ENCODE measurements at regions not wholly inside any gene's neighbourhood (a gene's known extent, or its start where the extent isn't known, plus 50 kb on each side); places are given as distances from the start of the nearest gene placed in this dataset.
"Not testable (repeated sequence)": the region's sequence is repeated elsewhere in the genome, so short reads cannot be mapped to it uniquely, and the experiment has no call there.

DNA sequence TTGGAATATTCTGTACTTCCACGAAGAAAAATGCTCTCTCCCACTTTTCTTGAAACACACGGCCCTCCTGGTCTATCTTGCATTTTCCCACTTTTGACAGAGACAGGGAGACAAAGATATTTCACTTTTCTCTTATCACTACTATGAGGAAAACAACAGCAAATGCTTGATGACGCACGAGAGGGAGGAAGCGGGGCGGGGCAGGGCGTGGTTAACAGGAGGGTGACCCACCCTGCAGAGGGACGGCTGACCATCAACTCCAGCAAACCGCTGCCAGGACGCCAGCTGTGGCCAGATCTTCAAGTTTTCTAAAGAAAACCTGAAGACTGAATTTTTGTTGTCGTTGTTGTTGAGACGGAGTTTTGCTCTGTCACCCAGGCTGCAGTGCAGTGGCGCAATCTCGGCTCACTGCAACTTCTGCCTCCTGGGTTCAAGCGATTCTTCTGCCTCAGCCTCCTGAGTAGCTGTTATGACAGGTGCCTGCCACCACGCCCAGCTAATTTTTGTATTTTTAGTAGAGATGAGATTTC is 63.8 kb downstream of the NSUN5 start:
- DNase-seq (ENCODE audit: low read depth, low spot score); POLR2A ChIA-PET; CTCF ChIA-PET; H3K4me3 ChIP-seq (ENCODE audit: low read depth, low read length): not testable (repeated sequence)

DNA sequence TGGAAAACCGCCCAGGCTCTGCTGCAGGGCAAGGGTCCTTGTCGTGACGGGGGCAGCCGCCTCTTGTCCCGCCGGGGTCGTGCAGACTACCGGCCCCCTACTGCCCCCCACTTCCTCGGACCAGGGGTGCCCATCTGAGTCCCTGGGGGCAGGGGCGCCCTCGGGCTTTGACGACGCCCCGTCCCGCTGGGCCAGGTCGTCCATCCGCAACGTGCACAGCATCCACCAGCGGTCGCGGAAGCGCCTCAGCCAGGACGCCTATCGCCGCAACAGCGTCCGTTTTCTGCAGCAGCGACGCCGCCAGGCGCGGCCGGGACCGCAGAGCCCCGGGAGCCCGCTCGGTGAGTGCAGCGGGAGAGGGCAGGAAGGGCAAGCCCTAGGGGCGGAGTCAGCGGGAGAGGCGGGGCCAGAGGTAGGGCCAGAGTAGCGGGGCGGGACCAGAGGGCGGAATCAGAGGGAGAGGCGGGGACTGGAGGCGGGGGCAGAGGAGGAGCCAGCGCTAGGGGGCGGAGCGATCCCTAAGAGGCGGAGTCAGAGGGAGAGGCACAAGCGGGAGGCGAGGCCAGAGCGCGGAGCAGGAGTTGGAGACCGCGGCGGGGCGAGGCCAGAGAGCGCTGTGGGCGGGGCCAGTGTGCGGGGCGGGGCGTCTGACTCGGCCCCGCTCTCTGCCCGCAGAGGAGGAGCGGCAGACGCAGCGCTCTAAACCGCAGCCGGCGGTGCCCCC is 73.5 kb downstream of the NSUN5 start:
- peak overlapping the region; percentile 49 for H3K4me3 ChIP-seq (ENCODE audit: low read depth, low read length)
- DNase-seq (ENCODE audit: low read depth, low spot score); CTCF ChIA-PET; POLR2A ChIA-PET: not testable (repeated sequence)

DNA sequence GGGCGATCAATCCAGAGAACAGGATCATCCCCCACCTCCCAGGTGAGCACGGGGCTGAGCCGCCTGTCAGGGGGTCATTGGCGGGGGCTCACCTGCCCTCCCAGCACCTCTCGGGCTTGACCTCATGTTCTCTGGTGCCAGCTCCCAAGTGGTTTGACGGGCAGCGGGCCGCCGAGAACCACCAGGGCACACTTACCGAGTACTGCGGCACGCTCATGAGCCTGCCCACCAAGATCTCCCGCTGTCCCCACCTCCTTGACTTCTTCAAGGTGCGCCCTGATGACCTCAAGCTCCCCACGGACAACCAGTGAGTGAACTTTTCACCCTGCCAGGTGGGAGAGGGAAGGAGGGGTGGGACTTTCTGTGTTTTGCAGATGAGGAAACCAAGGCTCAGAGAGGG is 82.9 kb downstream of the NSUN5 start:
- H3K4me3 ChIP-seq (ENCODE audit: low read depth, low read length); DNase-seq (ENCODE audit: low read depth, low spot score); CTCF ChIA-PET; POLR2A ChIA-PET: not testable (repeated sequence)

DNA sequence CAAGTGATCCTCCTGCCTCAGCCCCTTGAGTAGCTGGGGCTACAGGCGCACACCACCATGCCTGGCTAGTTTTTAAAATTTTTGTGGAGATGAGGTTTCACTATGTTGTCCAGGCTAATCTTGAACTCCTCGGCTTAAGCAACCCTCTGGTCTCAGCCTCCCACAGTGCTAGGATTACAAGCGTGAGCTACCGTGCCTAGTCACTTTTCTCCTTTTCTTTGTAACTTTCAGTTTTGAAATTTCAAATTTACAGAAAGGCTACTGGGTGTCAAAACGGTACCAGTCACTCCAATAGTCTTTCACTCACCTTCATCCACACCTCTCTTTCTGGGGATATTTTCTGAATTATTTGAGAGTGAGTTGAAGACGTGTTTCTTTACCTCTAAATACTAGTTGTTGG is 86.9 kb downstream of the NSUN5 start:
- CTCF ChIA-PET; POLR2A ChIA-PET; DNase-seq (ENCODE audit: low read depth, low spot score); H3K4me3 ChIP-seq (ENCODE audit: low read depth, low read length): not testable (repeated sequence)

DNA sequence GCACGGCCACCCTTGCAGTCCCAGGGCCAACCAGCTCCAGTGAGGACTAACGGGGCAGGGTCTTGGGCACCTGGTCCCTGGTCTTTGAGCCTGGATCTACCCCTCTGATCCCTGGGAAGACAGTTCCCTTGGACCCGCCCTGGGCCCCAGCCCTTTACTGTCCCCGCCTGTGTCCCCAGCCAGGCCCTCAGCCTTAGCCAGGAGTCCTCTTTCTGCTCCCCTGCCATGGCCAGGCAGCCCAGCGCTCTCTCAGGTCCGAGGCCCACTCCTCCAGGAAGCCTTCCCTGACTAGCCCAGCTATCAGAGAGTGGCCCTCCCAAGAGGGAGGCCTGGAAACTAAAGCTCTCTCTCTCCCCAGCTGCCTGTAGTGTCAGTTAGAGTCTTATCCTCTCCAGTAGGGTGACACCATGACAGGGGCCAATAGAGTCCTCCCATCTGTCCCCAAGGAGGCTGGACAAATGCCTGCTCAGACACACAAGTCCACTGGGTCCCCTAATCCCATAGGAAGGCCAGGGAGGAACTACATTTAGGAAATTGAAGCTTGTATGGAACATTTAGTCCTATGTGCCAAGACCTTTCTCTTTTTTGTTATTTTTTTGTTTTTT is 87.8 kb downstream of the NSUN5 start:
- H3K4me3 ChIP-seq (ENCODE audit: low read depth, low read length); CTCF ChIA-PET; DNase-seq (ENCODE audit: low read depth, low spot score); POLR2A ChIA-PET: not testable (repeated sequence)

DNA sequence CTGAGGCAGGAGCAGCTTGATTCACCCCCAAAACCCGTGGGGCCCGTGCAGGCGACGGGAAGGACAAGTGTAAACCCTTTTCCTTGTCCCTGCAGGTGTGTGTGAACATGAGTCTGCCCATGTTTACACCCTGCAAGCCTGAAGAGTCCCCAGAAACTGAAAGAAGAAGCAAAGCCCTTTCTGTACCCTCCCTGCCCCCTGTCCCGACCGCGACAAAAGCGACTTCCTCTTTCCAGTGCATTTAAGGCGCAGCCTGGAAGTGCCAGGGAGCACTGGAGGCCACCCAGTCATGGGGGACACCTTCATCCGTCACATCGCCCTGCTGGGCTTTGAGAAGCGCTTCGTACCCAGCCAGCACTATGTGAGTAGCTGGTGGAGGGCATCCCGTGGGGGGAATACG is 88.3 kb downstream of the NSUN5 start:
- DNase-seq (ENCODE audit: low read depth, low spot score); H3K4me3 ChIP-seq (ENCODE audit: low read depth, low read length); CTCF ChIA-PET; POLR2A ChIA-PET: not testable (repeated sequence)

DNA sequence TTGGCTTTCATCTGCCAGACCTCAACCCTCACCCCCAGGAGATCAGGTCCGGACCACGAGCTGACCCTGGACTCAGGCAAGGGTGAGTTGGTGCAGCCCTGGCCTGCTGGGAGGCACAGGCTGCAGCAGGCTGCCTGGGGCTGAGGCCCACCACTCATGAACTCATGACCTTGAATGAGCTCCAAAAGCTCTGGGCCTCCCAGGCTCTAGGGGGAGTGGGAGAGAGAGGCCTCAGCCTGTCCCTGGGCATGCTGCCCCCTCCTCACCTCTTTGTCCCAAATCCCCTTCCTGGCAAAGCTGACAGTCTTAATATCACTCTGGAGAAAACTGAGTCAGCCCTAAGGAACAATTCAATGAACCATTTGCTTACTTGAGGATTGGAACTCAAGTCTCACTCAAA is 89.8 kb downstream of the NSUN5 start:
- DNase-seq (ENCODE audit: low read depth, low spot score); CTCF ChIA-PET; POLR2A ChIA-PET; H3K4me3 ChIP-seq (ENCODE audit: low read depth, low read length): not testable (repeated sequence)

DNA sequence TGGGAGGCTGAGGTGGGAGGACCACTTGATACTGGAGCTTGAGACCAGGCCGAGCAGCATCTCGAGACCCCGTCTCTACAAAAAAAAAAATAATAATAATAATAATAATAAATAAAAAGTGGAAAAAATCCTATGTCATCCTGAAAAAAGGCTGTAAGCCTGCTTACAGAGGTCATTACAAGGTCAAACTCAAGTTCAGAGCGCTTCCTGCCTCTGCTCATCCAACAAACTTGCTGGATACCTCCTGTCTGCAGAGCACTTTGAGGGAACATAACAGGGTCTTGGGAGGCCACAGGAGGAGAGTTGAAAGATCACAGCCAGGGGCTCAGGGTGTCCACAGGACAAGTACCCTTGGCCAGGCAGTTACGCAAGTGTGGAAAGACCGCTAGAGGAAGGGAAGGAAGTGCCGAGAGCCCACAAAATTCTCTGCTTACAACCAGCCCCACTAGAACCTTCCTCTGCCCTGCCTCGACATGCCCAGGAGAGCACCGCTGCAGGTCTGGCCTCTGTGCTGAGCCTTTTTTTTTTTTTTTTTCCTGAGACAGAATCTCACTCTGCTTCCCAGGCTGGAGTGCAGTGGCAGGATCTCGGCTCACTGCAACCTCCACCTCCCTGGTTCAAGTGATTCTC is 92.5 kb downstream of the NSUN5 start:
- CTCF ChIA-PET; DNase-seq (ENCODE audit: low read depth, low spot score); H3K4me3 ChIP-seq (ENCODE audit: low read depth, low read length); POLR2A ChIA-PET: not testable (repeated sequence)

DNA sequence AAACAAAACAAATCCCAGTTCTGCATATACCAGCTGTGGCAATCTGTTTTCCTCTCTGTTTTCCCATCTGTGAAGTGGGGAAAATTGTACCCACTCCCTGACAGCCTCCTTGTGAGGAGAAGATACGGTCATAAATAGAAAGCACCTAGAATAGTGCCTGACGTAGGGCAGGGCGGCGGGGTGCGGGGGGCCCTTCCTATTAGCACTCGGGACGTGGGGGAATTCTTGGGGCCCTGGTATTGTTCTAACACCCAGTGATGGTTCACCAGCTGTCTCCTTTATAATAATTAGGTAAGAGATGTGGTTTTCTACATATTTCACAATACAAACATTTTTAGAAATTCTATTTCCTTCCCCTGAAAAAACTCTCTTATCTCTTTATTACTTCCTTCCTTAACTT is 93.4 kb downstream of the NSUN5 start:
- H3K4me3 ChIP-seq (ENCODE audit: low read depth, low read length); CTCF ChIA-PET; POLR2A ChIA-PET; DNase-seq (ENCODE audit: low read depth, low spot score): not testable (repeated sequence)

DNA sequence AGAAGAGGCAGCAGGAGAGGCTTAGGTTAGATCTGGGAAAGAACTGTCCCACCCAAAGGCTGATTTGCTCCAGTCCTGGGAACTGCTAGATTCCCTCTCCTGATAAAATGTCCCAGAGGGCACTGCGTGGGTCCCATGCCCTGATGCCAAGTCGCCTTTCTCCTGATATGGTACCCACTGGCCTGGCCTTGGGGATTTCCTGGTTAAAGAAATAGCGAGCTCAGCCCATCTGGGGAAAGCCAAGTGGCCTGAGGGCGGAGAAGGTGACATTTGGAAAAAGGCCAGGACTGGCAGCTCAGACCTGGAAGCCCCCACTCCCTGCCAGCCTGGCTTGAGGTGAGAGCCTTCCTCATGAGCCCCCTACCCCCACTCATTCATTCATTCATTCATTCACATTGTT is 94.2 kb downstream of the NSUN5 start:
- POLR2A ChIA-PET; DNase-seq (ENCODE audit: low read depth, low spot score); CTCF ChIA-PET: not testable (repeated sequence)

DNA sequence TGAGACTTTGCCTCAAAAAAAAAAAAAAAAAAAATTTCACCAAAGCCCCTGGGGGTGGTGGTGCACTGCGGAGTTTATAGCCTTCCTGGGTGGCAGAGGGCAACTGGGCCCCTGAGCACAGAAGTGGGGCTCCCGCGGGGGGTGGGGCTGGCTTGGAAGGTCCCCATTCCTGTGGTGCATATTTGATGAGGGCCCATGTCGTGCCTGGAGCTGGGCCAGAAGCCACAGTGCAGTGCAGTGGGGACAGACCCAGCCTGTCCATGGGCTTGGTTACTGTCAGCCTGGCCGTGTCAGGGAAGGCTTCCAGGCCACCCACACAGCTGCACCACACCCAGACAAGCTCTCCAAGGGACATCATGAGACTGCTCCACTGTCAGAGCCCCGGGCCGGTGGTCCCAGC is 95.5 kb downstream of the NSUN5 start:
- CTCF ChIA-PET; H3K4me3 ChIP-seq (ENCODE audit: low read depth, low read length); DNase-seq (ENCODE audit: low read depth, low spot score); POLR2A ChIA-PET: not testable (repeated sequence)

More for the DNA sequence above, 94.2 kb downstream of the NSUN5 start:
- H3K4me3 ChIP-seq (ENCODE audit: low read depth, low read length) = not testable (repeated sequence)

DNA sequence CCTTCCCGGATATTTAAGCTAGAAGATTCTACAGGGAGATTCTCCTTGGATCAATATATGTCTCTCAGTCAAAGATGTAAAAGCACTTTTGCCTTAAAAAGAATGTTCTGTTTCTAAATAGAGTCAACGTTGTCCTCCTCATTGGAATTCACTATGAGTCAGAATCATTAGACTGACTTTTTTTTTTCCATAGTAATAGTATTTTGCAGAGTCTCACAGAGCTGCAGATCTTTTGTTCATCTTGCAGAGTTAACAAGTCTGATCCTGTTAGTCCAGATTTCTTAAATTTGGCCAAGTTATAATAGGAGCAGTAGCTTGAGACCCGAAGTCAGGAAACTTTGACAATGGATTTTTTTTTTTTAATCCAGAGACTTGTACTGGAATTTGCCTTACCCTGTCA is 103.0 kb downstream of the NSUN5 start:
- CTCF ChIA-PET; DNase-seq (ENCODE audit: low read depth, low spot score); H3K4me3 ChIP-seq (ENCODE audit: low read depth, low read length); POLR2A ChIA-PET: not testable (repeated sequence)

DNA sequence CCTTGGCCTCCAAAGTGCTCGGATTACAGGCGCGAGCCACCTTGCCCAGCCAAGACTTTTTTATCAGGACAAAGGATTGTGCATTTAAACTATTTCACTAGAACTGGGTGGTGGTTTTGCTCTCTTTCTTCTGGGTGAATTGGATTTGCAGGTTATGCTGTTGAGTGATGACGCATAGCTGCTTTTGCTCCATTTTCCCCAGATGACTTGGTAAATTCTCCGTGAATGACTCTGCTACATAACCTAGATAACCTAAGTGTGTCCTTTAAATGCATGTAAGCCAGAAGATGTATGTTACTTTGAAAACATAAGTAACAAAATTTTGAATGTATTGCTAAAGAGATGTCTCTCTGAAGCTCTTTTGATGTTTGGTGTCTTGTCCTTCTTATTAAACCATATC is 103.7 kb downstream of the NSUN5 start:
- H3K4me3 ChIP-seq (ENCODE audit: low read depth, low read length); CTCF ChIA-PET; DNase-seq (ENCODE audit: low read depth, low spot score); POLR2A ChIA-PET: not testable (repeated sequence)

DNA sequence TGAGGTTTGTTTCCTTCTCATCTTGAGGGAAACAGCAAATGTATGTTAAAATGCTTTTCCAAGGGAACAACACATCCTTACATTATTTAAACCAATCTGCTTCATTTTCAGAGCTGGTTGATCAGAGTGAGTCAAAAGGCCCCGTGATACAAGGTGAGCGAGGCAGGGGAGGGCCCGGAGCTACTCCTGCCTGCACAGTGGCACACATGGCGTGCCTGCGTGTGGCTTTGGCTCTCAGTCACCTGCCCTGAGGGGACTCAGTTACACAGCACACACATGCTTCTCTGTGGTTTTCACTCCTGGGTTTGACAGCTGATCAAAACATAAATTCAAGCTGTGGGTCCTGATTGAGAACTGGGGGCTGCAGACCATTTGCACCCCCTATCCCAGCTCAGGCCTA is 105.3 kb downstream of the NSUN5 start:
- POLR2A ChIA-PET; CTCF ChIA-PET; DNase-seq (ENCODE audit: low read depth, low spot score); H3K4me3 ChIP-seq (ENCODE audit: low read depth, low read length): not testable (repeated sequence)

DNA sequence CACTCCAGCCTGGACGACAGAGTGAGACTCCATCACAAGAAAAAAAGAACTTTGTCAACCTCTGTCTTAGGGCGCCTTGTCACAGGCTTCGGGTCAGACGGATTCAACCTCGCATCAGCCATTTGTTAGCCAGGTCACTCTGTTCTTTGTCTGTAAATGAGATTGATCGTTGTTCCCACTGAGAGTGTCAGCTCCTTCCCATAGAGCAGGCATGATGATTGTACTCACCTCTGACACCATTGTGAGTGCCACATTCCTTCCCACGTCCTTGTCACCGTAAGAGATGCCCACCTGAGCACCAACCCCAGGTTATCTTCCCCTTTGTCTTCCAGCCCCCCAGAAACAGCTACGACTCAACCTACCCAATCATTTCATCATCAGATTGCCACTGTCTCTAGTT is 107.4 kb downstream of the NSUN5 start:
- CTCF ChIA-PET; DNase-seq (ENCODE audit: low read depth, low spot score); H3K4me3 ChIP-seq (ENCODE audit: low read depth, low read length); POLR2A ChIA-PET: not testable (repeated sequence)

DNA sequence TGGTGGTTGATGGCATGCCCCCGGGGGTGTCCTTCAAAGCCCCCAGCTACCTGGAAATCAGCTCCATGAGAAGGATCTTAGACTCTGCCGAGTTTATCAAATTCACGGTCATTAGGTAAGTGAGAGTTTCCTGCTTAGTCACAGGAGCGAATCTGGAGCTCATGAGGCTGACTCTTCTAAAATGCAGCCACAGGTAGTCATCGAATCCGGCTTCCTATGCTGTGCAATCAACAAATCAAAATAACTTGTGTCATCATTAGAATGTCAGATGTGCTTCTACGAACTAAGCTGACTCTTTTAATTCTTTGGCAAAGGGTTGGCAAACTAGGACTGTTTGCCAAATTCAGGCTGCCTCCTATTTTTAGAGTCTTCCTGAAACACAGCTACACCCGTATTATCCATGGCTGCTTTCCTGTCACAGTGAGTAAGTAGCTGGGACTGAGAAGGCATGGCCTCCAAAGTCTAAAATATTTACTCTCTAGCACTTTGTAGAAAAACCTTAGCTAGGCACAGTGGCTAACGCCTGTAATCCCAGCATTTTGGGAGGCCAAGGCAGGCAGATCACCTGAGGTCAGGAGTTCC is 108.0 kb downstream of the NSUN5 start:
- H3K4me3 ChIP-seq (ENCODE audit: low read depth, low read length); CTCF ChIA-PET; POLR2A ChIA-PET; DNase-seq (ENCODE audit: low read depth, low spot score): not testable (repeated sequence)

DNA sequence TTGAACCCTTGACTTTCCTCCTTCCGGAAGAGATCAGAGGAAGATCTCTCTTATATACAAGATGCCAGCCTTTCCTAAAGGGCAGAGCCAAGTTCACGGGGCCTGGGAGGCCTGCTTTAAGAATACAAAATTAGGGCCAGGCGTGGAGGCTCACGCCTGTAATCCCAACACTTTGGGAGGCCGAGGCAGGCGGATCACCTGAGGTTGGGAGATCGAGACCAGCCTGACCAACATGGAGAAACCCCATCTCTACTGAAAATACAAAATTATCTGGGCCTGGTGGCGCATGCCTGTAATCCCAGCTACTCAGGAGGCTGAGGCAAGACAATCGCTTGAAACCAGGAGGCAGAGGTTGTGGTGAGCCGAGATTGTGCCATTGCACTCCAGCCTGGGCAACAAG is 108.2 kb upstream of the SPDYE9 start:
- POLR2A ChIA-PET = not testable (repeated sequence)

More for the DNA sequence above, 108.2 kb upstream of the SPDYE9 start:
- H3K4me3 ChIP-seq (ENCODE audit: low read depth, low read length); CTCF ChIA-PET; DNase-seq (ENCODE audit: low read depth, low spot score): not testable (repeated sequence)
